ENCODE measurements at regions not wholly inside any gene's neighbourhood (a gene's known extent, or its start where the extent isn't known, plus 50 kb on each side); places are given as distances from the start of the nearest gene placed in this dataset.

GRCh38 chr4:177706916-177707315 lies 264.7 kb upstream of the AGA start:
- H3K27me3 ChIP-seq (ENCODE audit: insufficient read depth, poor library complexity, severe bottlenecking), result no peaks in the 10 kb centered on the region
- no peak for TF ChIP-seq POLR2AphosphoS5 (IDR thresholded peaks at IDR 0.05; ENCODE audit: low read depth)
- no peak for TF ChIP-seq GABPA (IDR thresholded peaks at IDR 0.05; ENCODE audit: low read depth)
- no peak for TF ChIP-seq SPI1 (IDR thresholded peaks at IDR 0.05; ENCODE audit: borderline replicate concordance, low read depth)
- no peak for TF ChIP-seq CTCF (IDR thresholded peaks at IDR 0.05; ENCODE audit: insufficient read depth, low read length)
- no peak for TF ChIP-seq REST (IDR thresholded peaks at IDR 0.05; ENCODE audit: insufficient replicate concordance, low read depth)
- no peak overlapping the region for H3K4me3 ChIP-seq (replicated peaks; ENCODE audit: insufficient read depth, low read length)
- DNase-seq (ENCODE audit: low read depth in 1 of 2, low spot score in 1 of 2), result no peak
- no peak overlapping the region for H3K27ac ChIP-seq (replicated peaks)

- DNase-seq (ENCODE audit: low read depth in 1 of 2, low spot score in 1 of 2), result no peak
- H3K4me3 ChIP-seq (replicated peaks; ENCODE audit: insufficient read depth, low read length), result no peak overlapping the region
- no peaks in the 10 kb centered on the region for H3K27me3 ChIP-seq (ENCODE audit: insufficient read depth, poor library complexity, severe bottlenecking)
- no peak for TF ChIP-seq CTCF (IDR thresholded peaks at IDR 0.05; ENCODE audit: insufficient read depth, low read length)
- no peak for TF ChIP-seq REST (IDR thresholded peaks at IDR 0.05; ENCODE audit: insufficient replicate concordance, low read depth)
- TF ChIP-seq GABPA (IDR thresholded peaks at IDR 0.05; ENCODE audit: low read depth), result no peak
- no peak for TF ChIP-seq SPI1 (IDR thresholded peaks at IDR 0.05; ENCODE audit: borderline replicate concordance, low read depth)
- no peak for TF ChIP-seq POLR2AphosphoS5 (IDR thresholded peaks at IDR 0.05; ENCODE audit: low read depth)
- H3K27ac ChIP-seq (replicated peaks), result no peak overlapping the region
These were observed 271.2 kb upstream of the AGA start for GRCh38 chr4:177713454-177713853.

- no peak overlapping the region for H3K4me3 ChIP-seq (replicated peaks; ENCODE audit: insufficient read depth, low read length)
- no peaks in the 10 kb centered on the region for H3K27me3 ChIP-seq (ENCODE audit: insufficient read depth, poor library complexity, severe bottlenecking)
- H3K27ac ChIP-seq (replicated peaks), result no peak overlapping the region
- no peak for DNase-seq (ENCODE audit: low read depth in 1 of 2, low spot score in 1 of 2)
- TF ChIP-seq CTCF (IDR thresholded peaks at IDR 0.05; ENCODE audit: insufficient read depth, low read length), result no peak
- TF ChIP-seq POLR2AphosphoS5 (IDR thresholded peaks at IDR 0.05; ENCODE audit: low read depth), result no peak
- no peak for TF ChIP-seq REST (IDR thresholded peaks at IDR 0.05; ENCODE audit: insufficient replicate concordance, low read depth)
- no peak for TF ChIP-seq SPI1 (IDR thresholded peaks at IDR 0.05; ENCODE audit: borderline replicate concordance, low read depth)
- TF ChIP-seq GABPA (IDR thresholded peaks at IDR 0.05; ENCODE audit: low read depth), result no peak
These were observed 275.2 kb upstream of the AGA start for GRCh38 chr4:177717407-177717806.

All from HL-60 (cell line).